ENCODE measurements at regions not wholly inside any gene's neighbourhood (a gene's known extent, or its start where the extent isn't known, plus 50 kb on each side); places are given as distances from the start of the nearest gene placed in this dataset.

DNA sequence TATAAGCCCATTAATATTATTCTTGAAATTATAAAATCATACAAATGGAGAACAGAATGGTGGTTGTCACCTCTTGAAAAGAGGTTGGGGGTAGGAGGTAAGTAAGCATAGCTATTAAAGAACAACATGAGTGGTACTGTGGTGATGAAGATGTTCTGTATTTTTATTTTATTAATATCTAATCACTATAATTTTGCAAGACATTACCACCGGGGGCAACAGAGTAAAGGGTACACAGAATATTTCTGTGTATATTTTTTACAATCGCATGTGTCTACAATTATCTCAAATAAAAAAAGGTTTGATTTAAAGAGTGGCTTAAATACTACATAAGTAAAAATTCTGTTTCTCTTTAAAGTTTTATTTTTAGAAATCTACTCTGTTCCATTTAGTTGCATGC, 557.8 kb downstream of the NXPH1 start:
- Histone ChIP-seq H3F3A (ENCODE audit: insufficient read depth, low read length) (no peaks in the 10 kb centered on the region), H3K27ac (ENCODE audit: low read length) (no peak overlapping the region), H3K9ac (ENCODE audit: low read length) (no peak overlapping the region), H3K36me3 (replicated peaks; ENCODE audit: insufficient read depth, low read length) (no peaks in the 10 kb centered on the region), H3K9me2 (replicated peaks; ENCODE audit: insufficient read depth, low read length) (no peaks in the 10 kb centered on the region), H3K79me2 (ENCODE audit: low read length) (no peaks in the 10 kb centered on the region), H2AFZ (ENCODE audit: low read length) (no peak overlapping the region), H4K20me1 (ENCODE audit: insufficient read depth, low read length) (no peaks in the 10 kb centered on the region), H3K4me2 (ENCODE audit: low read depth, low read length) (no peak overlapping the region), H3K4me3 (ENCODE audit: low read length) (no peak overlapping the region), H3K4me1 (ENCODE audit: low read length) (no peaks in the 10 kb centered on the region), H3K27me3 (replicated peaks; ENCODE audit: insufficient read depth, low read length) (no peaks in the 10 kb centered on the region), H3K9me3 (replicated peaks; ENCODE audit: insufficient read depth, low read length) (no peaks in the 10 kb centered on the region)
- no peak for DNase-seq
- TF ChIP-seq EZH2phosphoT487 (IDR thresholded peaks at IDR 0.05; ENCODE audit: low read length), result no peak

DNA sequence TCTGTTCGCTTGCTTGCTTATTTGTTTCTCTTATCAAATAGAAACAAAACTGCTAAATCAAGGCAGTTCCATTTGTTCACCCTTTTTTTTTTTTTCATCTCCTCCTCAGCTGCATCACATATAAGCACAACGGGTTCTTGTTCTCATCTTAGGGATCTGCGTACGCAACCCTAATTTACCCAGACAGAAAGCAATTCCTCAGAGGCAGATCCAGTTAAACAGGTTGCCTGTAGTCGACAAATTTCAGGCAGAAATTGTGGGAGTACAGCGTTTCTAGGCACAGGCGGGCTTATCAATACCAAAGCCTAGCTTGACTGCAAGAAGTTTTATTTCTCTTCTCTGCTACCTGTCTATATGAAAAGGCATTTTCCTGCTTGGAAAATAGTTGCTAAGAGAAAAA, 565.4 kb downstream of the NXPH1 start:
- Histone ChIP-seq H3K4me1 (ENCODE audit: low read length) (no peaks in the 10 kb centered on the region), H3K27ac (ENCODE audit: low read length) (no peak overlapping the region)

DNA sequence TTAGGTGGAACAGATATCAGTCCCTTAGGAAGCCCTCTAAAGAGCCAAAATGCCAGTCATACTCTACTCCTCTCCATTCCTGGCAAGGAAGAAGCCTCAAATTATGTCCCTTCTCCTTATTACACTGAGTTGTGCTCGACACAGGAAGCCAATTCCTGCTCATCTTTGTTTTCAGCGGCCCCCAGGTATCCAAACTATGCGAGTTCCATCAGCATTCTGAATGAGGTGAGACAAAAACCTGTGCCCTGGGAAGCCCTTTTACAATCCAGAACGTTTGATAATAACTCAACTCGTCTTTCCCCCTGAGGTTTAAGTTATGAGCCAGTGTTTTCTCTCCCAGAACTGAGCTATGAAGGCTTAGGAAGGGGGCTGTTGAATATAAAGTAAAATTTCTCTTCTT, 580.5 kb downstream of the NXPH1 start:
- no peaks in the 10 kb centered on the region for H3K9me3 ChIP-seq (replicated peaks; ENCODE audit: insufficient read depth, low read length)
- H3F3A ChIP-seq (ENCODE audit: insufficient read depth, low read length), result no peaks in the 10 kb centered on the region
- H3K4me2 ChIP-seq (ENCODE audit: low read depth, low read length), result no peak overlapping the region
- no peak overlapping the region for H3K27ac ChIP-seq (ENCODE audit: low read length)
- TF ChIP-seq EZH2 (optimal IDR thresholded peaks at IDR 0.05; ENCODE audit: low read depth, low read length), result no peak
- TF ChIP-seq, protein P1, sequence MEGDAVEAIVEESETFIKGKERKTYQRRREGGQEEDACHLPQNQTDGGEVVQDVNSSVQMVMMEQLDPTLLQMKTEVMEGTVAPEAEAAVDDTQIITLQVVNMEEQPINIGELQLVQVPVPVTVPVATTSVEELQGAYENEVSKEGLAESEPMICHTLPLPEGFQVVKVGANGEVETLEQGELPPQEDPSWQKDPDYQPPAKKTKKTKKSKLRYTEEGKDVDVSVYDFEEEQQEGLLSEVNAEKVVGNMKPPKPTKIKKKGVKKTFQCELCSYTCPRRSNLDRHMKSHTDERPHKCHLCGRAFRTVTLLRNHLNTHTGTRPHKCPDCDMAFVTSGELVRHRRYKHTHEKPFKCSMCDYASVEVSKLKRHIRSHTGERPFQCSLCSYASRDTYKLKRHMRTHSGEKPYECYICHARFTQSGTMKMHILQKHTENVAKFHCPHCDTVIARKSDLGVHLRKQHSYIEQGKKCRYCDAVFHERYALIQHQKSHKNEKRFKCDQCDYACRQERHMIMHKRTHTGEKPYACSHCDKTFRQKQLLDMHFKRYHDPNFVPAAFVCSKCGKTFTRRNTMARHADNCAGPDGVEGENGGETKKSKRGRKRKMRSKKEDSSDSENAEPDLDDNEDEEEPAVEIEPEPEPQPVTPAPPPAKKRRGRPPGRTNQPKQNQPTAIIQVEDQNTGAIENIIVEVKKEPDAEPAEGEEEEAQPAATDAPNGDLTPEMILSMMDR (IDR thresholded peaks at IDR 0.05; ENCODE audit: low read length), result no peak
- no peak for TF ChIP-seq EZH2phosphoT487 (IDR thresholded peaks at IDR 0.05; ENCODE audit: low read length)
- no peaks in the 10 kb centered on the region for H3K4me1 ChIP-seq (ENCODE audit: low read length)
- no peak overlapping the region for H3K4me3 ChIP-seq (ENCODE audit: low read length)
- no peaks in the 10 kb centered on the region for H3K36me3 ChIP-seq (replicated peaks; ENCODE audit: insufficient read depth, low read length)
- no peak overlapping the region for H3K9ac ChIP-seq (ENCODE audit: low read length)
- H3K79me2 ChIP-seq (ENCODE audit: low read length), result no peaks in the 10 kb centered on the region
- H2AFZ ChIP-seq (ENCODE audit: low read length), result no peak overlapping the region
- H3K27me3 ChIP-seq (replicated peaks; ENCODE audit: insufficient read depth, low read length), result no peaks in the 10 kb centered on the region
- no peak for DNase-seq
- no peaks in the 10 kb centered on the region for H3K9me2 ChIP-seq (replicated peaks; ENCODE audit: insufficient read depth, low read length)
- no peaks in the 10 kb centered on the region for H4K20me1 ChIP-seq (ENCODE audit: insufficient read depth, low read length)

More for the DNA sequence above, 565.4 kb downstream of the NXPH1 start:
- Histone ChIP-seq H2AFZ (ENCODE audit: low read length) (no peak overlapping the region), H3F3A (ENCODE audit: insufficient read depth, low read length) (no peaks in the 10 kb centered on the region), H4K20me1 (ENCODE audit: insufficient read depth, low read length) (no peaks in the 10 kb centered on the region), H3K79me2 (ENCODE audit: low read length) (no peaks in the 10 kb centered on the region), H3K36me3 (replicated peaks; ENCODE audit: insufficient read depth, low read length) (no peaks in the 10 kb centered on the region), H3K4me2 (ENCODE audit: low read depth, low read length) (no peak overlapping the region), H3K9ac (ENCODE audit: low read length) (no peak overlapping the region), H3K4me3 (ENCODE audit: low read length) (no peak overlapping the region), H3K9me3 (replicated peaks; ENCODE audit: insufficient read depth, low read length) (no peaks in the 10 kb centered on the region), H3K9me2 (replicated peaks; ENCODE audit: insufficient read depth, low read length) (no peaks in the 10 kb centered on the region), H3K27me3 (replicated peaks; ENCODE audit: insufficient read depth, low read length) (no peaks in the 10 kb centered on the region)
- DNase-seq, result no peak
- TF ChIP-seq EZH2 (optimal IDR thresholded peaks at IDR 0.05; ENCODE audit: low read depth, low read length) (no peak), EZH2phosphoT487 (IDR thresholded peaks at IDR 0.05; ENCODE audit: low read length) (no peak)
- TF ChIP-seq, protein P1 (IDR thresholded peaks at IDR 0.05; ENCODE audit: low read length), result no peak

DNA sequence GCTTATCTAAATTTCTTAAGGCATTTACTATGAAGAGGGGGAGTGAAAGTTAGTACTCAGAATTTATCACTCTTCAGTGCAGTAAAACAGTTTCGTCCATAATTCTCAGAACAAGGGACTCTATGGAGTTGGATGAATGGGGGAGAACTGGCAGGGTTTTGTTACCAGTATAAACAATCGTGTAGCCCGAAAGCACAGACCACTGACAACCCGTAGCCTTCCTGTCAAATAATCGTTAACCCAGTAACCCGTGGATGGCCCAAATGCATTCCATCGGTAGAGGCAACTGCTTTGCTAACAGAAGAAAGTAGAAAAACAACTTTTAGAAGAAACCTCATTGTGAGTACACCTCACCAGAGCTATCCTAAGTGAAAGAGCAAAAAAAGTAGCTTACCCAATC, 583.9 kb downstream of the NXPH1 start:
- Histone ChIP-seq H3K27me3 (replicated peaks; ENCODE audit: insufficient read depth, low read length) (no peaks in the 10 kb centered on the region), H3K9me3 (replicated peaks; ENCODE audit: insufficient read depth, low read length) (no peaks in the 10 kb centered on the region), H3K36me3 (replicated peaks; ENCODE audit: insufficient read depth, low read length) (no peaks in the 10 kb centered on the region), H3K27ac (ENCODE audit: low read length) (no peak overlapping the region), H3K9me2 (replicated peaks; ENCODE audit: insufficient read depth, low read length) (no peaks in the 10 kb centered on the region), H4K20me1 (ENCODE audit: insufficient read depth, low read length) (no peaks in the 10 kb centered on the region), H3K9ac (ENCODE audit: low read length) (no peak overlapping the region), H3F3A (ENCODE audit: insufficient read depth, low read length) (no peaks in the 10 kb centered on the region), H3K4me1 (ENCODE audit: low read length) (no peaks in the 10 kb centered on the region), H2AFZ (ENCODE audit: low read length) (no peak overlapping the region), H3K4me3 (ENCODE audit: low read length) (no peak overlapping the region), H3K4me2 (ENCODE audit: low read depth, low read length) (no peak overlapping the region), H3K79me2 (ENCODE audit: low read length) (no peaks in the 10 kb centered on the region)
- no peak for DNase-seq
- TF ChIP-seq EZH2phosphoT487 (IDR thresholded peaks at IDR 0.05; ENCODE audit: low read length), result no peak
- TF ChIP-seq EZH2 (optimal IDR thresholded peaks at IDR 0.05; ENCODE audit: low read depth, low read length), result no peak
- TF ChIP-seq, protein P1 (IDR thresholded peaks at IDR 0.05; ENCODE audit: low read length), result no peak

All from MM.1S (cell line).